K562 (cell line): ENCODE measurements at regions not wholly inside any gene's neighbourhood (a gene's known extent, or its start where the extent isn't known, plus 50 kb on each side); places are given as distances from the start of the nearest gene placed in this dataset.

Source experiments
- ATAC-seq: fragments of 200-7000 bp; cut with Tn5 transposase; 3 replicates; pipeline ENCODE4 v1.9.1; 2020; ENCODE audit warnings: moderate library complexity
- BruUV-seq: library from RNA; stranded (reverse); fragments of 400-500 nt; replicated peaks from 2 replicates; lab custom pipeline; 2021; lab: Mats Ljungman, UMichigan
- CTCF ChIA-PET: fragments of 300-600 bp; formaldehyde crosslinking; extraction: SDS; loops from one replicate; lab custom pipeline; 2021; ENCODE audit warnings: low intra/inter-chr PET ratio; lab: Yijun Ruan, JAX
- POLR2A ChIA-PET: fragments of 300-600, 350-650 bp; sonication (Branson Sonifier 250); formaldehyde crosslinking; extraction: SDS; loops from one replicate; lab custom pipeline; 2021; ENCODE audit warnings: antibody characterized with exemption, inconsistent platforms; lab: Yijun Ruan, JAX
- DNase-seq, 4 experiments: peaks; one replicate each; pipeline versions ENCODE4 v3.0.0 to v3.0.0-alpha.2; 2011 to 2018; ENCODE audit warnings: low spot score in 3 of 4, mixed read lengths in 3 of 4; ENCODE audit errors: extremely low read depth in 1 of 4
- FAIRE-seq: peaks from 2 replicates; lab custom pipeline; 2011; peaks lifted over from hg19 to GRCh38; lab: Jason Lieb, UNC
- H2AFZ ChIP-seq: 2 replicates; pipeline ENCODE4 v1.6.0; 2011; ENCODE audit warnings: low read depth, low read length, control low read depth, inconsistent platforms
- H3K27ac ChIP-seq: fragments of 200-600 bp; 3 replicates; pipeline ENCODE4 v1.8.0; 2011; ENCODE audit warnings: low read depth, mild to moderate bottlenecking, control low read depth, inconsistent platforms, low read length, moderate library complexity, mixed read lengths; ENCODE audit errors: extremely low read depth
- H3K27me3 ChIP-seq, 2 experiments: fragments of 300-600 bp in 1 of 2; 2 replicates in 1 of 2; 3 replicates in 1 of 2; pipeline versions ENCODE4 v1.6.0 to v1.8.0; 2011; ENCODE audit warnings: inconsistent platforms in 2 of 2, low read length in 2 of 2, mild to moderate bottlenecking in 1 of 2, mixed read lengths in 1 of 2, moderate library complexity in 1 of 2; ENCODE audit not compliant: control insufficient read depth in 2 of 2, insufficient read depth in 2 of 2
- H3K36me3 ChIP-seq: fragments of 300-600 bp; 3 replicates; pipeline ENCODE4 v1.8.0; 2011; ENCODE audit warnings: mild to moderate bottlenecking, low read length, inconsistent platforms; ENCODE audit not compliant: control insufficient read depth, insufficient read depth
- H3K4me1 ChIP-seq, 2 experiments: fragments of 200-600 bp in 1 of 2; replicated peaks in 1 of 2; 2 replicates in 1 of 2; 3 replicates in 1 of 2; pipeline versions ENCODE4 v1.5.1 to v1.8.0; 2011; ENCODE audit warnings: inconsistent platforms in 2 of 2, low read length in 2 of 2, mild to moderate bottlenecking in 1 of 2, mixed read lengths in 1 of 2, moderate library complexity in 1 of 2; ENCODE audit not compliant: control insufficient read depth in 2 of 2, insufficient read depth in 2 of 2
- H3K4me2 ChIP-seq: 2 replicates; pipeline ENCODE4 v1.6.1; 2011; ENCODE audit warnings: low read length, control low read depth, inconsistent platforms, mixed read lengths; ENCODE audit not compliant: insufficient read depth
- H3K4me3 ChIP-seq: fragments of 200-600 bp; sonication (generic), shearing (Covaris generic); 2 replicates; pipeline ENCODE4 v1.5.1; 2016; ENCODE audit warnings: control low read depth, inconsistent platforms
- H3K79me2 ChIP-seq: fragments of 200-600 bp; 3 replicates; pipeline ENCODE4 v1.8.0; 2011; ENCODE audit warnings: low read length, inconsistent platforms; ENCODE audit not compliant: control insufficient read depth, insufficient read depth
- H3K9ac ChIP-seq, 2 experiments: 2 replicates each; pipeline versions ENCODE4 v1.6.0 to v1.6.1; 2011; ENCODE audit warnings: low read depth in 2 of 2, low read length in 2 of 2, control low read depth in 1 of 2, inconsistent platforms in 1 of 2, mild to moderate bottlenecking in 1 of 2, mixed read lengths in 1 of 2; ENCODE audit not compliant: insufficient read depth in 1 of 2
- H3K9me1 ChIP-seq: one replicate; pipeline ENCODE4 v1.6.0; 2011; ENCODE audit warnings: inconsistent platforms, mild to moderate bottlenecking, low read length, moderate library complexity; ENCODE audit not compliant: control insufficient read depth, insufficient read depth
- H3K9me3 ChIP-seq: replicated peaks from 2 replicates; pipeline ENCODE4 v1.5.1; 2011; ENCODE audit warnings: low read depth, low read length, inconsistent platforms; ENCODE audit not compliant: control insufficient read depth, insufficient read depth
- H4K20me1 ChIP-seq: replicated peaks from 2 replicates; pipeline ENCODE4 v1.6.1; 2011; ENCODE audit warnings: low read length, inconsistent platforms, mixed read lengths; ENCODE audit not compliant: control insufficient read depth, insufficient read depth
- ARID3A ChIP-seq: IDR thresholded peaks from 2 replicates; pipeline ENCODE4 v1.6.1; 2012; ENCODE audit warnings: low read depth, low read length, improper control_type of control experiment, borderline replicate concordance
- BMI1 ChIP-seq: fragments of 150-350 bp; IDR thresholded peaks from 2 replicates; pipeline ENCODE4 v1.6.1; 2014; ENCODE audit warnings: low read length
- CHD4 ChIP-seq: fragments of 200-600 bp; sonication (generic); IDR thresholded peaks from 3 replicates; pipeline ENCODE4 v1.6.1; 2012; ENCODE audit warnings: low read depth, mild to moderate bottlenecking, mixed read lengths, low read length, inconsistent platforms; ENCODE audit not compliant: insufficient read depth, insufficient replicate concordance, poor library complexity, severe bottlenecking
- CTCF ChIP-seq, 3 experiments: IDR thresholded peaks in 2 of 3; conservative IDR thresholded peaks in 1 of 3; 2 replicates each; pipeline ENCODE4 v1.5.1; 2011 to 2012; ENCODE audit warnings: low read length in 3 of 3, mild to moderate bottlenecking in 3 of 3, control low read depth in 2 of 3, improper control_type of control experiment in 1 of 3, inconsistent platforms in 1 of 3, low read depth in 1 of 3, mixed read lengths in 1 of 3, moderate library complexity in 1 of 3; ENCODE audit not compliant: insufficient read depth in 2 of 3
- EHMT2 ChIP-seq: fragments of 450-650 bp; IDR thresholded peaks from 2 replicates; pipeline ENCODE4 v1.6.1; 2018; ENCODE audit warnings: antibody characterized with exemption
- FOS ChIP-seq: IDR thresholded peaks from 3 replicates; pipeline ENCODE4 v1.6.1; 2011; ENCODE audit not compliant: insufficient read length; ENCODE audit errors: extremely low read depth
- HMG20A ChIP-seq: fragments of 450-650 bp; formaldehyde crosslinking; conservative IDR thresholded peaks from 2 replicates; pipeline ENCODE4 v1.4.0; 2020; ENCODE audit warnings: mild to moderate bottlenecking, mixed read lengths
- TCF3 ChIP-seq: sonication (generic); formaldehyde crosslinking; IDR thresholded peaks from 2 replicates; pipeline ENCODE4 v1.4.0; 2020; ENCODE audit warnings: mild to moderate bottlenecking, missing genetic modification reagents
- ZNF143 ChIP-seq: sonication (generic); formaldehyde crosslinking; IDR thresholded peaks from 2 replicates; pipeline ENCODE4 v1.9.0; 2022; ENCODE audit warnings: mild to moderate bottlenecking, missing genetic modification reagents
- WGBS: fragments of 100-300 bp; shearing (Covaris generic); methylation state at CpG from one replicate; pipeline ENCODE4 v1.1.6; 2016; ENCODE audit warnings: low coverage, mixed read lengths; ENCODE audit not compliant: insufficient coverage; ENCODE audit errors: missing lambda C conversion rate; 5-methylcytosine and 5-hydroxymethylcytosine counted together
- in situ Hi-C: fragments of 300-500 bp; cut with MboI; formaldehyde crosslinking; loops from 4 replicates; pipeline ENCODE4 v1.15.0; 2018; ENCODE audit warnings: inconsistent platforms, mixed read lengths
- intact Hi-C: fragments of 100-400 bp; cut with micrococcal nuclease; formaldehyde crosslinking; loops from 2 replicates; pipeline ENCODE4 v1.14.2; 2022

DNA sequence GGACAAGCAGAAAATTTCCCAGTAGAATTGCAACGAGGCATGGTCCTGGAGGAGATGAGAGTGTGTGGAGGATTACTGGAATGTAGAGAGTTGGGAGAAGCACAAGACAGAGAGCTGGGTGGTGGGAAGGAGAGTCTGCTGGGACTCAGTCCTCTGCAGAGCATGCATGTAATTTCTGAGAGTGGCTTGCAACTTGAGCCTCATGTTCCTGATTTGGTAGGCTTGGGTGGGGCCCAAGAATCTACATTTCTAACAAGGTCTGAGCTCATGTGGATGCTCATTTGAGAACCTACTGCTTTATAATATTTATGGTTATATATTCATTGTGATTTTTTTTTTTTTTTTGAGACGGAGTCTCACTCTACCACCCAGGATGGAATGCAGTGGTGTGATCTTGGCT, 317.9 kb upstream of the COBL start:
- H3K36me3 ChIP-seq = no peaks in the 10 kb centered on the region
- POLR2A ChIA-PET = no interaction called here
- intact Hi-C loops = no loop called here
- no peaks in the 10 kb centered on the region for H3K9me1 ChIP-seq
- no peaks in the 10 kb centered on the region for H3K4me1 ChIP-seq
- 0% methylated on average over 2 of the region's 2 CpGs for WGBS
- CTCF ChIA-PET = no interaction called here
- BruUV-seq = no TSS peak
- H3K9me3 ChIP-seq = no peaks in the 10 kb centered on the region
- H3K27me3 ChIP-seq = no peaks in the 10 kb centered on the region
- H3K79me2 ChIP-seq = no peaks in the 10 kb centered on the region
- TF ChIP-seq CTCF (IDR thresholded peaks at IDR 0.05 in 2 of 3, conservative IDR thresholded peaks at IDR 0.05 in 1 of 3; ENCODE audit: insufficient read depth in 2 of 3, low read depth in 1 of 3, low read length in 3 of 3) = no peak
- no peak for TF ChIP-seq HMG20A (CRISPR knock-in tag)
- no peak for TF ChIP-seq FOS
- TF ChIP-seq BMI1 = no peak
- no peak for TF ChIP-seq ZNF143 (CRISPR knock-in tag)
- no peak for TF ChIP-seq TCF3
- no peak for TF ChIP-seq CHD4
- no peak for TF ChIP-seq EHMT2
- TF ChIP-seq ARID3A = no peak
- TF ChIP-seq, all 486 proteins: peak for 0
- in situ Hi-C loops = no loop called here
- FAIRE-seq (no peak), DNase-seq (no peak), ATAC-seq (no peak)
- Histone ChIP-seq H3K4me3 (no peak overlapping the region), H2AFZ (no peak overlapping the region), H3K9ac (no peak overlapping the region), H3K4me2 (no peak overlapping the region), H4K20me1 (no peaks in the 10 kb centered on the region), H3K27ac (no peak overlapping the region)
